K562 (cell line): ENCODE measurements at regions not wholly inside any gene's neighbourhood (a gene's known extent, or its start where the extent isn't known, plus 50 kb on each side); places are given as distances from the start of the nearest gene placed in this dataset.

Experiments
- BRD4 ChIP-seq: fragments of 200-600 bp; sonication (generic); IDR thresholded peaks from 2 replicates; pipeline ENCODE4 v1.6.1; 2017; ENCODE audit warnings: inconsistent platforms
- SMAD1 ChIP-seq: fragments of 150-350 bp; IDR thresholded peaks from 2 replicates; pipeline ENCODE4 v1.6.1; 2014; ENCODE audit warnings: low read length, low read depth; ENCODE audit not compliant: partially characterized antibody
- SP1 ChIP-seq: sonication (generic); formaldehyde crosslinking; IDR thresholded peaks from 2 replicates; pipeline ENCODE4 v1.8.1; 2022; ENCODE audit warnings: mild to moderate bottlenecking, missing genetic modification reagents
- ZNF124 ChIP-seq: sonication (generic); formaldehyde crosslinking; IDR thresholded peaks from 2 replicates; pipeline ENCODE4 v1.8.1; 2022; ENCODE audit warnings: missing genetic modification reagents
- ZNF197 ChIP-seq: fragments of 200-800 bp; sonication (Bioruptor generic); IDR thresholded peaks from 2 replicates; pipeline ENCODE4 v1.6.1; 2016; ENCODE audit warnings: low read depth, missing genetic modification characterization, missing compliant biosample characterization
- ZNF431 ChIP-seq: sonication (generic); formaldehyde crosslinking; IDR thresholded peaks from 2 replicates; pipeline ENCODE4 v1.8.0; 2022; ENCODE audit warnings: mild to moderate bottlenecking, missing genetic modification reagents
- TF ChIP-seq, protein P1 (sequence below): sonication (generic); formaldehyde crosslinking; IDR thresholded peaks from 2 replicates; pipeline ENCODE4 v1.4.0; 2020; ENCODE audit warnings: mild to moderate bottlenecking, missing genetic modification reagents
- TF ChIP-seq, protein P2 (sequence below): fragments of 450-650 bp; IDR thresholded peaks from 2 replicates; pipeline ENCODE4 v1.6.1; 2018; ENCODE audit not compliant: partially characterized antibody
- TF ChIP-seq, protein P3 (sequence below), 2 experiments: IDR thresholded peaks; 2 replicates each; pipeline ENCODE4 v1.6.1; 2012; ENCODE audit warnings: improper control_type of control experiment in 2 of 2, low read depth in 2 of 2, low read length in 2 of 2, borderline replicate concordance in 1 of 2
- TF ChIP-seq, protein P4 (sequence below): fragments of 450-650 bp; formaldehyde crosslinking; IDR thresholded peaks from 2 replicates; pipeline ENCODE4 v1.4.0; 2020; ENCODE audit warnings: mild to moderate bottlenecking, moderate library complexity

DNA sequence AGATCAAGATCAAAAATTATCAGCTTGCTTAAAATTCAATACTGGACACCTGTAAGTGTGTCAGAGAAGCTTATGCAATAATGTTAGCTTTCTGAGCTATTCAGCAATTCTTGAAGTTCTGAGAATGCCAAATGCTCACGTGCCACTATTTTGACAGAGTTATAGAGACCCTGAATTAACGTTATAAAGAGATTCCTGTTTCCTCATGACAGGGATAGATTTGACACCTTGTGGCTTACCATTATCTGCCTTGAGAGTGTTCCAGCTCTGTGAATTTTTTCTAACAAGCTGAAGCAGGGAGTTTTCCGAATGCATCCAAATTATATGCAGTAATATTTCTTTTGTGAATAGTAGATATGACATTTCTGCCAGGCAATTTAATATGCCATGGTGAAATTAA, 781.6 kb downstream of the ADGRL2 start (continued):
- TF ChIP-seq, protein P1, sequence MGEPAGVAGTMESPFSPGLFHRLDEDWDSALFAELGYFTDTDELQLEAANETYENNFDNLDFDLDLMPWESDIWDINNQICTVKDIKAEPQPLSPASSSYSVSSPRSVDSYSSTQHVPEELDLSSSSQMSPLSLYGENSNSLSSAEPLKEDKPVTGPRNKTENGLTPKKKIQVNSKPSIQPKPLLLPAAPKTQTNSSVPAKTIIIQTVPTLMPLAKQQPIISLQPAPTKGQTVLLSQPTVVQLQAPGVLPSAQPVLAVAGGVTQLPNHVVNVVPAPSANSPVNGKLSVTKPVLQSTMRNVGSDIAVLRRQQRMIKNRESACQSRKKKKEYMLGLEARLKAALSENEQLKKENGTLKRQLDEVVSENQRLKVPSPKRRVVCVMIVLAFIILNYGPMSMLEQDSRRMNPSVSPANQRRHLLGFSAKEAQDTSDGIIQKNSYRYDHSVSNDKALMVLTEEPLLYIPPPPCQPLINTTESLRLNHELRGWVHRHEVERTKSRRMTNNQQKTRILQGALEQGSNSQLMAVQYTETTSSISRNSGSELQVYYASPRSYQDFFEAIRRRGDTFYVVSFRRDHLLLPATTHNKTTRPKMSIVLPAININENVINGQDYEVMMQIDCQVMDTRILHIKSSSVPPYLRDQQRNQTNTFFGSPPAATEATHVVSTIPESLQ (CRISPR knock-in tag) = no peak
- TF ChIP-seq ZNF197 (CRISPR knock-in tag) = no peak
- no peak for TF ChIP-seq ZNF124
- no peak for TF ChIP-seq BRD4
- TF ChIP-seq SMAD1 = no peak
- no peak for TF ChIP-seq ZNF431 (CRISPR knock-in tag)
- TF ChIP-seq SP1 = no peak
- TF ChIP-seq, protein P2, sequence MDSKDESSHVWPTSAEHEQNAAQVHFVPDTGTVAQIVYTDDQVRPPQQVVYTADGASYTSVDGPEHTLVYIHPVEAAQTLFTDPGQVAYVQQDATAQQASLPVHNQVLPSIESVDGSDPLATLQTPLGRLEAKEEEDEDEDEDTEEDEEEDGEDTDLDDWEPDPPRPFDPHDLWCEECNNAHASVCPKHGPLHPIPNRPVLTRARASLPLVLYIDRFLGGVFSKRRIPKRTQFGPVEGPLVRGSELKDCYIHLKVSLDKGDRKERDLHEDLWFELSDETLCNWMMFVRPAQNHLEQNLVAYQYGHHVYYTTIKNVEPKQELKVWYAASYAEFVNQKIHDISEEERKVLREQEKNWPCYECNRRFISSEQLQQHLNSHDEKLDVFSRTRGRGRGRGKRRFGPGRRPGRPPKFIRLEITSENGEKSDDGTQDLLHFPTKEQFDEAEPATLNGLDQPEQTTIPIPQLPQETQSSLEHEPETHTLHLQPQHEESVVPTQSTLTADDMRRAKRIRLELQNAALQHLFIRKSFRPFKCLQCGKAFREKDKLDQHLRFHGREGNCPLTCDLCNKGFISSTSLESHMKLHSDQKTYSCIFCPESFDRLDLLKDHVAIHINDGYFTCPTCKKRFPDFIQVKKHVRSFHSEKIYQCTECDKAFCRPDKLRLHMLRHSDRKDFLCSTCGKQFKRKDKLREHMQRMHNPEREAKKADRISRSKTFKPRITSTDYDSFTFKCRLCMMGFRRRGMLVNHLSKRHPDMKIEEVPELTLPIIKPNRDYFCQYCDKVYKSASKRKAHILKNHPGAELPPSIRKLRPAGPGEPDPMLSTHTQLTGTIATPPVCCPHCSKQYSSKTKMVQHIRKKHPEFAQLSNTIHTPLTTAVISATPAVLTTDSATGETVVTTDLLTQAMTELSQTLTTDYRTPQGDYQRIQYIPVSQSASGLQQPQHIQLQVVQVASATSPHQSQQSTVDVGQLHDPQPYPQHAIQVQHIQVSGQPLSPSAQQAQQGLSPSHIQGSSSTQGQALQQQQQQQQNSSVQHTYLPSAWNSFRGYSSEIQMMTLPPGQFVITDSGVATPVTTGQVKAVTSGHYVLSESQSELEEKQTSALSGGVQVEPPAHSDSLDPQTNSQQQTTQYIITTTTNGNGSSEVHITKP = no peak
- TF ChIP-seq, protein P3, sequence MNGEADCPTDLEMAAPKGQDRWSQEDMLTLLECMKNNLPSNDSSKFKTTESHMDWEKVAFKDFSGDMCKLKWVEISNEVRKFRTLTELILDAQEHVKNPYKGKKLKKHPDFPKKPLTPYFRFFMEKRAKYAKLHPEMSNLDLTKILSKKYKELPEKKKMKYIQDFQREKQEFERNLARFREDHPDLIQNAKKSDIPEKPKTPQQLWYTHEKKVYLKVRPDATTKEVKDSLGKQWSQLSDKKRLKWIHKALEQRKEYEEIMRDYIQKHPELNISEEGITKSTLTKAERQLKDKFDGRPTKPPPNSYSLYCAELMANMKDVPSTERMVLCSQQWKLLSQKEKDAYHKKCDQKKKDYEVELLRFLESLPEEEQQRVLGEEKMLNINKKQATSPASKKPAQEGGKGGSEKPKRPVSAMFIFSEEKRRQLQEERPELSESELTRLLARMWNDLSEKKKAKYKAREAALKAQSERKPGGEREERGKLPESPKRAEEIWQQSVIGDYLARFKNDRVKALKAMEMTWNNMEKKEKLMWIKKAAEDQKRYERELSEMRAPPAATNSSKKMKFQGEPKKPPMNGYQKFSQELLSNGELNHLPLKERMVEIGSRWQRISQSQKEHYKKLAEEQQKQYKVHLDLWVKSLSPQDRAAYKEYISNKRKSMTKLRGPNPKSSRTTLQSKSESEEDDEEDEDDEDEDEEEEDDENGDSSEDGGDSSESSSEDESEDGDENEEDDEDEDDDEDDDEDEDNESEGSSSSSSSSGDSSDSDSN (IDR thresholded peaks at IDR 0.05; ENCODE audit: borderline replicate concordance in 1 of 2, low read depth in 2 of 2, low read length in 2 of 2) = no peak
- TF ChIP-seq, protein P4, sequence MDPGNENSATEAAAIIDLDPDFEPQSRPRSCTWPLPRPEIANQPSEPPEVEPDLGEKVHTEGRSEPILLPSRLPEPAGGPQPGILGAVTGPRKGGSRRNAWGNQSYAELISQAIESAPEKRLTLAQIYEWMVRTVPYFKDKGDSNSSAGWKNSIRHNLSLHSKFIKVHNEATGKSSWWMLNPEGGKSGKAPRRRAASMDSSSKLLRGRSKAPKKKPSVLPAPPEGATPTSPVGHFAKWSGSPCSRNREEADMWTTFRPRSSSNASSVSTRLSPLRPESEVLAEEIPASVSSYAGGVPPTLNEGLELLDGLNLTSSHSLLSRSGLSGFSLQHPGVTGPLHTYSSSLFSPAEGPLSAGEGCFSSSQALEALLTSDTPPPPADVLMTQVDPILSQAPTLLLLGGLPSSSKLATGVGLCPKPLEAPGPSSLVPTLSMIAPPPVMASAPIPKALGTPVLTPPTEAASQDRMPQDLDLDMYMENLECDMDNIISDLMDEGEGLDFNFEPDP (CRISPR knock-in tag) = no peak
